ENCODE measurements at regions not wholly inside any gene's neighbourhood (a gene's known extent, or its start where the extent isn't known, plus 50 kb on each side); places are given as distances from the start of the nearest gene placed in this dataset.

- TF ChIP-seq CTCF (conservative IDR thresholded peaks at IDR 0.05) = no peak
- peak overlapping the region; percentile 89 for H3K27ac ChIP-seq
Measured at GRCh38 chr12:73383584-73384222, 1111.5 kb downstream of the TRHDE start.

- H3K27ac ChIP-seq = peak overlapping the region; percentile 89
- TF ChIP-seq CTCF (conservative IDR thresholded peaks at IDR 0.05) = no peak
Measured at GRCh38 chr12:73384592-73384991, 1112.4 kb downstream of the TRHDE start.

GRCh38 chr12:73390261-73390660 lies 1118.1 kb downstream of the TRHDE start:
- H3K27ac ChIP-seq = no peak overlapping the region
- no peak for TF ChIP-seq CTCF (conservative IDR thresholded peaks at IDR 0.05)

- no peak overlapping the region for H3K27ac ChIP-seq
- TF ChIP-seq CTCF (conservative IDR thresholded peaks at IDR 0.05) = no peak
Measured at GRCh38 chr12:73413051-73413450, 1124.6 kb upstream of the ATXN7L3B start.

GRCh38 chr12:73413974-73414373 lies 1123.7 kb upstream of the ATXN7L3B start:
- no peak overlapping the region for H3K27ac ChIP-seq
- no peak for TF ChIP-seq CTCF (conservative IDR thresholded peaks at IDR 0.05)

GRCh38 chr12:73414926-73415325 lies 1122.7 kb upstream of the ATXN7L3B start:
- H3K27ac ChIP-seq = no peak overlapping the region
- no peak for TF ChIP-seq CTCF (conservative IDR thresholded peaks at IDR 0.05)

- H3K27ac ChIP-seq = no peak overlapping the region
- TF ChIP-seq CTCF (conservative IDR thresholded peaks at IDR 0.05) = no peak
Measured at GRCh38 chr12:73418541-73418940, 1119.1 kb upstream of the ATXN7L3B start.
